ENCODE measurements at regions not wholly inside any gene's neighbourhood (a gene's known extent, or its start where the extent isn't known, plus 50 kb on each side); places are given as distances from the start of the nearest gene placed in this dataset.

DNA sequence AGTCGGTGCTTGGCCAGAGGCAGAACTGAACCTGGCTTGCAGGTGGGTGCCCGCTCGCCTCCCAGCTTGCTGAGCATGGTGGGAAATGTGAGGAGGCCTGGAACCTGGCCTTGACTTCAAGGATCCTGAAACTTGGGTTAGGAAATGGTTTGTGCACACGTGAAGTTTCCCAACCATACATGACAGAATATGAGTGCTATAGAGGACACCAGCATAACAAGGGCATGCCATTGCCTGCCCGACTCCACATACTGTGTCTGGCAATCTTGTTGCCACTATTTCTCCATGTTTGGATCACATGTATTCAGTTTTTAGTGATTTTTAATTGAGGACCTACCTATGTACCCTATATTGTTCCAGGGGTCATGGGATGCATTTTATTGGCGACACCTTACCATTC, 177.6 kb upstream of the ANKRD55 start:
- no peaks in the 10 kb centered on the region for H3K9me3 Mint-ChIP-seq
- DNase-seq (no peak), ATAC-seq (ENCODE audit: low read depth) (no peak)
- POLR2A ChIA-PET: no interaction called here
- intact Hi-C loops (cut with micrococcal nuclease): loop anchor here (5.0 kb wide), 3 partner anchors 63 to 322 kb away; no protein-coding TSS in a partner anchor
- CTCF ChIA-PET: no interaction called here
- TF ChIP-seq, protein P1, sequence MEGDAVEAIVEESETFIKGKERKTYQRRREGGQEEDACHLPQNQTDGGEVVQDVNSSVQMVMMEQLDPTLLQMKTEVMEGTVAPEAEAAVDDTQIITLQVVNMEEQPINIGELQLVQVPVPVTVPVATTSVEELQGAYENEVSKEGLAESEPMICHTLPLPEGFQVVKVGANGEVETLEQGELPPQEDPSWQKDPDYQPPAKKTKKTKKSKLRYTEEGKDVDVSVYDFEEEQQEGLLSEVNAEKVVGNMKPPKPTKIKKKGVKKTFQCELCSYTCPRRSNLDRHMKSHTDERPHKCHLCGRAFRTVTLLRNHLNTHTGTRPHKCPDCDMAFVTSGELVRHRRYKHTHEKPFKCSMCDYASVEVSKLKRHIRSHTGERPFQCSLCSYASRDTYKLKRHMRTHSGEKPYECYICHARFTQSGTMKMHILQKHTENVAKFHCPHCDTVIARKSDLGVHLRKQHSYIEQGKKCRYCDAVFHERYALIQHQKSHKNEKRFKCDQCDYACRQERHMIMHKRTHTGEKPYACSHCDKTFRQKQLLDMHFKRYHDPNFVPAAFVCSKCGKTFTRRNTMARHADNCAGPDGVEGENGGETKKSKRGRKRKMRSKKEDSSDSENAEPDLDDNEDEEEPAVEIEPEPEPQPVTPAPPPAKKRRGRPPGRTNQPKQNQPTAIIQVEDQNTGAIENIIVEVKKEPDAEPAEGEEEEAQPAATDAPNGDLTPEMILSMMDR (IDR thresholded peaks at IDR 0.05): no peak
- no peak overlapping the region for H3K27ac Mint-ChIP-seq
- peaks cover 43% of the 10 kb centered on the region for H3K4me1 Mint-ChIP-seq
- H3K27me3 Mint-ChIP-seq: no peaks in the 10 kb centered on the region
- H3K36me3 Mint-ChIP-seq (ENCODE audit: low read depth): no peaks in the 10 kb centered on the region
- no peak overlapping the region for H3K4me3 Mint-ChIP-seq

DNA sequence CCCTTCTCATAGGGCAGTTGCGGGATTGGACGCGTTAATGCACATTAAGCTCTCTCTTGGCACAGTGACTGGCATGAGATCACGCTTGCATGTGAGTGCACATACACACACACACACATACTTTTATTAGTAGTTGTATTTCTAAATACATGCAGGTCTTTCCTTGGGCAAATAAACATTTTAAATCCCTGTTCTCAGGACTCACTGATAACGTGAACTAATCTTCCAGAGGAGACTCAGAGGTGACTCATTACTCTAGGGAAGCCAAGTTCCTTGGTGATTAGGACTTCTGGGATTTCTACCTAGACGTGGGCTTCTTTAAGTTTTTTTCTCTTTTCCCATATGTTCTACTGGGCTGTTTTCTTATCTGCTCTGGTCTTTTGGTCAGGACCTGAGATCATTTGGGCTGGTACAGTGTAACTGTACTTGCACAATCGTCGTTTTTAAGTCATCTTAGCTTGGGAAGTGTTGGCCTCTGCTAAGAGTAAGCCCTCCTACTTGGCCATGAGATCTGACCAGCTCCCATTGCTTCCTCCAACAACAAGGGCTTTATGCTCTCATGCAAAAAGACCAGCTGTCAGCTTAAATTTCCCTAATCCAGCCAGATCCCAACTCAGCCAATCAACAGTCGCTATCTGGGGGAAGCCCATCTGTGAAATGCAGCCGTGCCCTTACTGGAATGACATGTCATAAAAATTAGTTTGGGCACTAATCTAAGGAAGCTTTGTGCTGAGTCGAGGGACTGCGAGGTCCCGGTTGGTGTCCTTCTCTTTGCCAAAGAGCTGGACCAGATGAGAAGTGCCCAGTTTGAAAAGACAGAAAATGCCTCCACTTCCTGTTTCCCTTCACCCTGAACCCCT, 176.4 kb upstream of the ANKRD55 start:
- intact Hi-C loops (cut with micrococcal nuclease): loop anchor here (5.0 kb wide), 3 partner anchors 62 to 323 kb away; no protein-coding TSS in a partner anchor
- POLR2A ChIA-PET: no interaction called here
- H3K36me3 Mint-ChIP-seq (ENCODE audit: low read depth): no peaks in the 10 kb centered on the region

DNA sequence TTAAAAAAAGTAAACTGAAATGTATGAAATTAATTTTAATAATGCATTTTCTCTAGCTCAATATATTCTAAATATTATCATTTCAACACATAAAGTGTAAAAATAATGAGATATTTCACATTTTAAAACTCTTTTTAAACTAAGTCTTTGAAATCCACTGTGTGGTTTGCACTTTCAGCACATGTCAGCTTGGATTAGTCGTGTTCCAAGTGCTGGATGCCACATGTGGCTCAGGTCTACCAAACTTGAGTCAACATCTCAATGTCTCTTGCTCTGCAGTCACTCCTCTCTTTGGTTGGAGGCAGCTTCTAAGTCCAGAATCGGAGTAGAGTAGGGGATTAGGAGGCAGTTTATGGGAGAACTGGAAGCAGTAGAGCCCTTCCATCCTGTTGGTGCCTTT, 173.7 kb upstream of the ANKRD55 start:
- Mint-ChIP-seq H3K4me1 (peaks cover 5% of the 10 kb centered on the region), H3K4me3 (no peak overlapping the region), H3K9me3 (no peaks in the 10 kb centered on the region), H3K27me3 (no peaks in the 10 kb centered on the region), H3K36me3 (ENCODE audit: low read depth) (no peaks in the 10 kb centered on the region), H3K27ac (no peak overlapping the region)
- TF ChIP-seq, protein P1 (IDR thresholded peaks at IDR 0.05): no peak
- DNase-seq (no peak), ATAC-seq (ENCODE audit: low read depth) (no peak)
- intact Hi-C loops (cut with micrococcal nuclease): no loop called here
- POLR2A ChIA-PET: interaction anchor here (0.6 kb wide), 1 partner anchor 292 kb away, joined by 5 read pairs; no protein-coding TSS in a partner anchor
- CTCF ChIA-PET: no interaction called here

More for the DNA sequence above, 176.4 kb upstream of the ANKRD55 start:
- H3K4me3 Mint-ChIP-seq: no peak overlapping the region
- TF ChIP-seq, protein P1 (IDR thresholded peaks at IDR 0.05): no peak
- H3K27ac Mint-ChIP-seq: no peak overlapping the region
- no peaks in the 10 kb centered on the region for H3K27me3 Mint-ChIP-seq
- DNase-seq (no peak), ATAC-seq (ENCODE audit: low read depth) (no peak)
- H3K4me1 Mint-ChIP-seq: peaks cover 32% of the 10 kb centered on the region
- H3K9me3 Mint-ChIP-seq: no peaks in the 10 kb centered on the region
- CTCF ChIA-PET: no interaction called here

DNA sequence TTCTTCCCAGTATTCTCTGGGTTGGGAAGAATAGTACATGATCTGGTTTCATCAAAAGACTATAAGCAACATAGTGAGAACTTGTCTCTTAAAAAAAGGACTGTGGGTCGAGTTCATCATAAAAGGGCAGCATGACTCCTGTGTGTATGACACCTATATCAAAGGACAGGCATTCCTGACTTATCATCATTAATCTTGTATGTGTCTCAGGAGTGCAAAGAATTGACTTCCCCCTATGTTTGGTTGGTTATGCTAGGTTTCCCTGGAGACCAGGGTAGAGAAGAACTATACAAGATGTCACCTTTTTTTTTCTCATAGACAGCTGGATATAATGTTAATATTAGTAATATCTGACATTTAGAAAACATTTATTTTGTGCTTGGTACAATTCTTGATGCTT, 173.1 kb upstream of the ANKRD55 start:
- ChIA-PET CTCF (no interaction called here), POLR2A (interaction anchor here (0.6 kb wide), 1 partner anchor 76 kb away, joined by 4 read pairs; no protein-coding TSS in a partner anchor)
- Mint-ChIP-seq H3K4me1 (no peaks in the 10 kb centered on the region), H3K27me3 (no peaks in the 10 kb centered on the region), H3K4me3 (no peak overlapping the region), H3K9me3 (no peaks in the 10 kb centered on the region), H3K27ac (no peak overlapping the region), H3K36me3 (ENCODE audit: low read depth) (no peaks in the 10 kb centered on the region)
- DNase-seq: no peak
- TF ChIP-seq, protein P1 (IDR thresholded peaks at IDR 0.05): no peak
- no peak for ATAC-seq (ENCODE audit: low read depth)
- intact Hi-C loops (cut with micrococcal nuclease): no loop called here

DNA sequence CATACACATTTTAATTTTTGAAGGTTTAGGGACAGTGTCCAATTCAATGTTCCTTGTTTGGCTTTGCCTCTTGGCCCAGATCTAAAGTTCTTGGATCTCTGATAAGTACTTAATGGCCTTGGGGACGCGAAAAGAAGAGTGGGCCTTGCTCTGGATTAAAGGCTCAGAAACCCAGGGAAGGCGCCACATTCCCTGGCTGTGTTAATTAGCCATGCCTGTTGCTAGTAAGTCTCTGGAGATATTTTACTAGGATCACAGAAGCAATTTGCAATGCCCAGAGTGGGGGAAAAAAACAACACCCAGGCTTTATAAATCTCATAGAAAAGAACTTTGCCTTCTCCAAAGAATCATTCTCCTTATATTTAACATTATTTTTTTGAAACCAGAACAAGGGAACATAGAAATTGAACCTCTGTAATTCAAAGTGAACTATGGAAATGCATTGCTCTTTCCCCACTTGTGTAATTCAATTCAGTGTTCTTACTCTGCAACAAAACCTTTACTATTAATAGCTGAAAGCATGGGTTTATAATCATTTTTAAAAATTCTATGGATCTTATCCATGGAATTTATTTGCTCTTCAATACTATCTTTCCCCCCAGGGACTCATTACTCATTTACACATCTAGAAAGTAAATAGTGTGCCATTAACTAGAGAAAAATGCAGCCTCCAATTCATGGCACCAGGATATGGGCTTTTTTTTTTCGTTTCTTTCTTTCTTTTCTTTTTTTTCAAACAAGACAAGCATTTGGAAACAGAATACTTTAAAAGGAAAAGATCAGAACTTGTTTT, 172.2 kb upstream of the ANKRD55 start:
- TF ChIP-seq, protein P1 (IDR thresholded peaks at IDR 0.05): no peak
- Mint-ChIP-seq H3K27me3 (no peaks in the 10 kb centered on the region), H3K4me1 (no peaks in the 10 kb centered on the region), H3K36me3 (ENCODE audit: low read depth) (no peaks in the 10 kb centered on the region), H3K9me3 (no peaks in the 10 kb centered on the region), H3K27ac (no peak overlapping the region), H3K4me3 (no peak overlapping the region)
- DNase-seq (no peak), ATAC-seq (ENCODE audit: low read depth) (no peak)
- ChIA-PET POLR2A (no interaction called here), CTCF (no interaction called here)
- intact Hi-C loops (cut with micrococcal nuclease): no loop called here

All from activated B cell treated with CpG ODN at 0.5 μM for 24 hours (primary cell).